ENCODE measurements at regions not wholly inside any gene's neighbourhood (a gene's known extent, or its start where the extent isn't known, plus 50 kb on each side); places are given as distances from the start of the nearest gene placed in this dataset.

DNA sequence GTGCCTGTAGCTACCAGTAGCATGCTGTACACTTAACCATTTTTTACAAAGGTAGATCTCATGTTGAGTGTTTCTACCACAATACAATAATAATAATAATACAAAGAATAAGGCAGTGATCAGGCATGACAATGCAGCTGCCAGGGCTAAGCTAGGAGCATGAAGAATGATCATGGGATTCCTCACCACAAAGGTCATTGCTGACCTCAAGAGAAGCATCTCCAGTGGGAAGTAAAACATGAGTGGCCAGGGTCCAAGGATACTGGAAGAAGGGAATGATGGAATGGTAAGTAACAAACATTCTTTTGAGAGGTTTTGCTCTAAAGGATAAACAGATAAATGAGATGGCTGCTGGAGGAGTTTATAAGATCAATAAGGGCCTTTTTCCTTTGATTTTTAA, 591.1 kb downstream of the TNS3 start:
- H3K23ac ChIP-seq (ENCODE audit: low read depth, low read length) = no peak overlapping the region
- no peak overlapping the region for H2AFZ ChIP-seq (replicated peaks; ENCODE audit: low read length, poor library complexity)
- H3K4me1 ChIP-seq (ENCODE audit: control insufficient read depth, insufficient read depth, low read length) = no peaks in the 10 kb centered on the region
- no peak overlapping the region for H3K9ac ChIP-seq (ENCODE audit: low read depth, low read length)
- H3K14ac ChIP-seq (replicated peaks; ENCODE audit: low read depth, low read length) = no peak overlapping the region
- H2AK9ac ChIP-seq (replicated peaks; ENCODE audit: low read depth, low read length, poor library complexity) = no peak overlapping the region
- H4K8ac ChIP-seq (ENCODE audit: low read depth in 2 of 2, low read length in 2 of 2) = no peak overlapping the region
- no peak overlapping the region for H4K91ac ChIP-seq (ENCODE audit: insufficient read depth, low read depth, low read length)
- H4K20me1 ChIP-seq (ENCODE audit: insufficient read depth, low read length) = no peaks in the 10 kb centered on the region
- H3K79me1 ChIP-seq (ENCODE audit: low read depth in 1 of 2, low read length in 2 of 2) = no peaks in the 10 kb centered on the region
- no peak overlapping the region for H2BK5ac ChIP-seq (ENCODE audit: low read depth, low read length, poor library complexity, severe bottlenecking)
- in situ Hi-C loops (cut with MboI; ENCODE audit: low sequenced_read_pairs) = no loop called here
- DNase-seq (peak; percentile 55), ATAC-seq (ENCODE audit: low read depth) (peak; percentile 40; the same call in 1 of the 2 replicates)
- no peak for TF ChIP-seq BHLHE40 (IDR thresholded peaks at IDR 0.05; ENCODE audit: low read depth, low read length)
- TF ChIP-seq SMC3 (IDR thresholded peaks at IDR 0.05; ENCODE audit: low read depth, low read length) = no peak
- TF ChIP-seq, protein P1, sequence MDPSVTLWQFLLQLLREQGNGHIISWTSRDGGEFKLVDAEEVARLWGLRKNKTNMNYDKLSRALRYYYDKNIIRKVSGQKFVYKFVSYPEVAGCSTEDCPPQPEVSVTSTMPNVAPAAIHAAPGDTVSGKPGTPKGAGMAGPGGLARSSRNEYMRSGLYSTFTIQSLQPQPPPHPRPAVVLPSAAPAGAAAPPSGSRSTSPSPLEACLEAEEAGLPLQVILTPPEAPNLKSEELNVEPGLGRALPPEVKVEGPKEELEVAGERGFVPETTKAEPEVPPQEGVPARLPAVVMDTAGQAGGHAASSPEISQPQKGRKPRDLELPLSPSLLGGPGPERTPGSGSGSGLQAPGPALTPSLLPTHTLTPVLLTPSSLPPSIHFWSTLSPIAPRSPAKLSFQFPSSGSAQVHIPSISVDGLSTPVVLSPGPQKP (IDR thresholded peaks at IDR 0.05; ENCODE audit: borderline replicate concordance, low read depth, low read length) = no peak
- TF ChIP-seq, protein P2, sequence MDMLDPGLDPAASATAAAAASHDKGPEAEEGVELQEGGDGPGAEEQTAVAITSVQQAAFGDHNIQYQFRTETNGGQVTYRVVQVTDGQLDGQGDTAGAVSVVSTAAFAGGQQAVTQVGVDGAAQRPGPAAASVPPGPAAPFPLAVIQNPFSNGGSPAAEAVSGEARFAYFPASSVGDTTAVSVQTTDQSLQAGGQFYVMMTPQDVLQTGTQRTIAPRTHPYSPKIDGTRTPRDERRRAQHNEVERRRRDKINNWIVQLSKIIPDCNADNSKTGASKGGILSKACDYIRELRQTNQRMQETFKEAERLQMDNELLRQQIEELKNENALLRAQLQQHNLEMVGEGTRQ (IDR thresholded peaks at IDR 0.05; ENCODE audit: low read depth, low read length) = no peak
- no peak for TF ChIP-seq POLR2A (IDR thresholded peaks at IDR 0.05; ENCODE audit: low read depth, low read length)
- TF ChIP-seq FOS (IDR thresholded peaks at IDR 0.05; ENCODE audit: low read depth, low read length) = no peak
- no peak for TF ChIP-seq RAD21 (IDR thresholded peaks at IDR 0.05; ENCODE audit: low read length)
- no peak for TF ChIP-seq NFE2L2 (IDR thresholded peaks at IDR 0.05; ENCODE audit: low read depth, low read length)
- TF ChIP-seq, protein P3, sequence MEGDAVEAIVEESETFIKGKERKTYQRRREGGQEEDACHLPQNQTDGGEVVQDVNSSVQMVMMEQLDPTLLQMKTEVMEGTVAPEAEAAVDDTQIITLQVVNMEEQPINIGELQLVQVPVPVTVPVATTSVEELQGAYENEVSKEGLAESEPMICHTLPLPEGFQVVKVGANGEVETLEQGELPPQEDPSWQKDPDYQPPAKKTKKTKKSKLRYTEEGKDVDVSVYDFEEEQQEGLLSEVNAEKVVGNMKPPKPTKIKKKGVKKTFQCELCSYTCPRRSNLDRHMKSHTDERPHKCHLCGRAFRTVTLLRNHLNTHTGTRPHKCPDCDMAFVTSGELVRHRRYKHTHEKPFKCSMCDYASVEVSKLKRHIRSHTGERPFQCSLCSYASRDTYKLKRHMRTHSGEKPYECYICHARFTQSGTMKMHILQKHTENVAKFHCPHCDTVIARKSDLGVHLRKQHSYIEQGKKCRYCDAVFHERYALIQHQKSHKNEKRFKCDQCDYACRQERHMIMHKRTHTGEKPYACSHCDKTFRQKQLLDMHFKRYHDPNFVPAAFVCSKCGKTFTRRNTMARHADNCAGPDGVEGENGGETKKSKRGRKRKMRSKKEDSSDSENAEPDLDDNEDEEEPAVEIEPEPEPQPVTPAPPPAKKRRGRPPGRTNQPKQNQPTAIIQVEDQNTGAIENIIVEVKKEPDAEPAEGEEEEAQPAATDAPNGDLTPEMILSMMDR (conservative IDR thresholded peaks at IDR 0.05; ENCODE audit: low read depth, low read length) = no peak
- no peak for TF ChIP-seq RCOR1 (IDR thresholded peaks at IDR 0.05; ENCODE audit: insufficient replicate concordance, low read length)
- no peak for TF ChIP-seq CHD1 (IDR thresholded peaks at IDR 0.05; ENCODE audit: low read depth, low read length)
- no peak for TF ChIP-seq CEBPB (IDR thresholded peaks at IDR 0.05; ENCODE audit: low read depth, low read length)
- TF ChIP-seq MXI1 (IDR thresholded peaks at IDR 0.05; ENCODE audit: borderline replicate concordance, low read depth, low read length) = no peak
- TF ChIP-seq RFX5 (IDR thresholded peaks at IDR 0.05; ENCODE audit: low read depth, low read length) = no peak
- no peak for TF ChIP-seq MAZ (IDR thresholded peaks at IDR 0.05; ENCODE audit: borderline replicate concordance, low read depth, low read length)
- TF ChIP-seq MAFK (IDR thresholded peaks at IDR 0.05; ENCODE audit: low read depth, low read length) = no peak
- no peak overlapping the region for H2BK15ac ChIP-seq (ENCODE audit: low read depth, low read length)
- H3K56ac ChIP-seq (ENCODE audit: extremely low read depth, insufficient read depth, low read length) = no peak overlapping the region
- H3K36me3 ChIP-seq (ENCODE audit: control insufficient read depth, insufficient read depth, low read length) = no peaks in the 10 kb centered on the region
- intact Hi-C loops (cut with micrococcal nuclease) = no loop called here
- H3K18ac ChIP-seq (ENCODE audit: low read depth, low read length) = no peak overlapping the region
- H2BK20ac ChIP-seq (ENCODE audit: low read depth, low read length) = no peak overlapping the region
- no peak overlapping the region for H2AK5ac ChIP-seq (ENCODE audit: low read depth, low read length)
- H3K27me3 ChIP-seq (ENCODE audit: control insufficient read depth, insufficient read depth, low read length) = peaks cover 4% of the 10 kb centered on the region; the same call in 1 of the 2 replicates
- dilution Hi-C loops (cut with HindIII; ENCODE audit: low sequenced_read_pairs, unreplicated experiment) = no loop called here
- no peak overlapping the region for H2BK120ac ChIP-seq (ENCODE audit: low read depth, low read length)
- ChIA-PET POLR2A (ENCODE audit: unreplicated experiment) (no interaction called here), CTCF (interaction anchor here (0.7 kb wide), 1 partner anchor 272 kb away, joined by 5 read pairs; no protein-coding TSS in a partner anchor)
- no peak overlapping the region for H3K27ac ChIP-seq (ENCODE audit: insufficient read depth, low read length)
- no TSS peak for BruUV-seq (replicated peaks)
- H3K4me3 ChIP-seq (ENCODE audit: insufficient read depth, low read depth, low read length) = no peak overlapping the region
- H3K9me1 ChIP-seq (ENCODE audit: insufficient read depth, low read length) = no peaks in the 10 kb centered on the region
- no peaks in the 10 kb centered on the region for H3K9me3 ChIP-seq (ENCODE audit: control insufficient read depth, insufficient read depth, low read length)
- no peak overlapping the region for H3K4me2 ChIP-seq (ENCODE audit: low read depth, low read length)
- no peak overlapping the region for H4K5ac ChIP-seq (ENCODE audit: low read depth, low read length)
- no peak overlapping the region for H3K4ac ChIP-seq (ENCODE audit: low read depth, low read length)

All from IMR-90 (cell line).